ENCODE measurements at regions not wholly inside any gene's neighbourhood (a gene's known extent, or its start where the extent isn't known, plus 50 kb on each side); places are given as distances from the start of the nearest gene placed in this dataset.

DNA sequence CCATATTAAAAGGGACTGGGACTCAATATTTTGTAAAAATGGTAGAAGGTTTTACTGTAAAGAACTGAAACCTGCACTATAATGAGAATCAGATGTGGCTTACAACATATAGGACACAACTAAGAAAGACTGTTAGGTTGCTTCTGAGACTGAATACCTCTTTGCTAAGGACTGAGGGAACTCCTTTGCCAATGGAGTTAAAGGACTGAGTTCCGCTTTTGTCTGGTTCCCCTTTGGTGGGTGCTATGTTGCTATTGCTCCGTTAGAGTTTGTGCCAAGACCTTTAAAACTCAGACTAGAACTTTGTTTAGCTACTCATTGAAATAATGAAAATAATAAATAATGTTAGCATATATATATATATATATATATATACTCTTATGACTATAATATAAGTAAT, 147.8 kb upstream of the KCNMB2 start:
- no peak for TF ChIP-seq REST (IDR thresholded peaks at IDR 0.05)
- no peak for TF ChIP-seq GABPA (IDR thresholded peaks at IDR 0.05 in 1 of 2, conservative IDR thresholded peaks at IDR 0.05 in 1 of 2)
- no peak for TF ChIP-seq CTCF (IDR thresholded peaks at IDR 0.05; ENCODE audit: low read depth, low read length, missing input control)
- TF ChIP-seq YY1 (IDR thresholded peaks at IDR 0.05) = no peak
- TF ChIP-seq, protein P1, sequence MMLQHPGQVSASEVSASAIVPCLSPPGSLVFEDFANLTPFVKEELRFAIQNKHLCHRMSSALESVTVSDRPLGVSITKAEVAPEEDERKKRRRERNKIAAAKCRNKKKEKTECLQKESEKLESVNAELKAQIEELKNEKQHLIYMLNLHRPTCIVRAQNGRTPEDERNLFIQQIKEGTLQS (IDR thresholded peaks at IDR 0.05) = no peak
- TF ChIP-seq TAF1 (conservative IDR thresholded peaks at IDR 0.05) = no peak
- no peak for TF ChIP-seq MAX (IDR thresholded peaks at IDR 0.05)
- TF ChIP-seq EGR1 (IDR thresholded peaks at IDR 0.05; ENCODE audit: low read depth in 2 of 2) = no peak
